MM.1S (cell line): ENCODE measurements at regions not wholly inside any gene's neighbourhood (a gene's known extent, or its start where the extent isn't known, plus 50 kb on each side); places are given as distances from the start of the nearest gene placed in this dataset.

Source experiments
- EZH2 ChIP-seq: fragments of 300-600 bp; sonication (generic); optimal IDR thresholded peaks from 2 replicates; pipeline ENCODE3; 2017; ENCODE audit warnings: low read depth, mild to moderate bottlenecking, antibody characterized with exemption, low read length, mixed read lengths
- EZH2phosphoT487 ChIP-seq: fragments of 300-600 bp; sonication (generic); IDR thresholded peaks from 2 replicates; pipeline ENCODE4 v1.6.1; 2018; ENCODE audit warnings: antibody characterized with exemption, low read length
- TF ChIP-seq, protein P1 (sequence below): fragments of 300-600 bp; sonication (generic); IDR thresholded peaks from 2 replicates; pipeline ENCODE4 v1.5.1; 2016; ENCODE audit warnings: antibody characterized with exemption, low read length, mixed read lengths

DNA sequence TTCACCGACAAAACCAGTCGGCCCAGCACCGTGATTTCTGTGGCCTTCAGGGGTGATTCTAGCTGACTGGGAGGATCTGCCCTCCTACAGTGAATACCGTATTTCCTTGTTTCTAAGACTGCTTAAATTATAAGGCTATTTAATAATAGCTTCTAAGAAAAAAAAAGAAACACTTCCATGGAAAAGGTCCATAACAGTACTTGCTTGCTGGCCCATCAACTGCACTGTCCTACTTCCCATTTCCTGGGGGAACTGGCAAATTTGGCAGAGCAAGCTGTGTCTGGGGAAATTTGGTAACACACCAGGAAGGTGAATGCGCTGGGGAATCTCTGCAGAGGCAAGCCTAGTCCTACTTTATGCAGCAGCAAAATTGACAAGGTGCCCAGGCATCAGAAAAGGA is 214.0 kb downstream of the ZNF326 start:
- TF ChIP-seq, protein P1, sequence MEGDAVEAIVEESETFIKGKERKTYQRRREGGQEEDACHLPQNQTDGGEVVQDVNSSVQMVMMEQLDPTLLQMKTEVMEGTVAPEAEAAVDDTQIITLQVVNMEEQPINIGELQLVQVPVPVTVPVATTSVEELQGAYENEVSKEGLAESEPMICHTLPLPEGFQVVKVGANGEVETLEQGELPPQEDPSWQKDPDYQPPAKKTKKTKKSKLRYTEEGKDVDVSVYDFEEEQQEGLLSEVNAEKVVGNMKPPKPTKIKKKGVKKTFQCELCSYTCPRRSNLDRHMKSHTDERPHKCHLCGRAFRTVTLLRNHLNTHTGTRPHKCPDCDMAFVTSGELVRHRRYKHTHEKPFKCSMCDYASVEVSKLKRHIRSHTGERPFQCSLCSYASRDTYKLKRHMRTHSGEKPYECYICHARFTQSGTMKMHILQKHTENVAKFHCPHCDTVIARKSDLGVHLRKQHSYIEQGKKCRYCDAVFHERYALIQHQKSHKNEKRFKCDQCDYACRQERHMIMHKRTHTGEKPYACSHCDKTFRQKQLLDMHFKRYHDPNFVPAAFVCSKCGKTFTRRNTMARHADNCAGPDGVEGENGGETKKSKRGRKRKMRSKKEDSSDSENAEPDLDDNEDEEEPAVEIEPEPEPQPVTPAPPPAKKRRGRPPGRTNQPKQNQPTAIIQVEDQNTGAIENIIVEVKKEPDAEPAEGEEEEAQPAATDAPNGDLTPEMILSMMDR, result no peak
- no peak for TF ChIP-seq EZH2
- no peak for TF ChIP-seq EZH2phosphoT487
